ENCODE measurements at regions not wholly inside any gene's neighbourhood (a gene's known extent, or its start where the extent isn't known, plus 50 kb on each side); places are given as distances from the start of the nearest gene placed in this dataset.

GRCh38 chr12:116347265-116347664 lies 69.8 kb upstream of the MED13L start:
- POLR2A ChIA-PET = interaction anchor here (0.7 to 1.1 kb wide), 2 partner anchors 42 to 87 kb away, joined by 3 read pairs; no protein-coding TSS in a partner anchor
- CTCF ChIA-PET = interaction anchor here (0.7 kb wide), 1 partner anchor 331 kb away, joined by 3 read pairs; no protein-coding TSS in a partner anchor
- H3K4me3 ChIP-seq (ENCODE audit: low read depth, low read length) = no peak overlapping the region
- no peak for DNase-seq (ENCODE audit: low read depth, low spot score)
- TF ChIP-seq CTCF (IDR thresholded peaks at IDR 0.05; ENCODE audit: insufficient read depth, low read length, missing control alignments) = no peak

GRCh38 chr12:116352315-116352835 lies 74.9 kb upstream of the MED13L start:
- no peak overlapping the region for H3K4me3 ChIP-seq (ENCODE audit: low read depth, low read length)
- POLR2A ChIA-PET = interaction anchor here (0.6 kb wide), 1 partner anchor 276 kb away, joined by 3 read pairs; no protein-coding TSS in a partner anchor
- DNase-seq (ENCODE audit: low read depth, low spot score) = no peak
- TF ChIP-seq CTCF (IDR thresholded peaks at IDR 0.05; ENCODE audit: insufficient read depth, low read length, missing control alignments) = no peak
- CTCF ChIA-PET = interaction anchor here (0.8 kb wide), 1 partner anchor 355 kb away, joined by 3 read pairs; no protein-coding TSS in a partner anchor

- no peak for TF ChIP-seq CTCF (IDR thresholded peaks at IDR 0.05; ENCODE audit: insufficient read depth, low read length, missing control alignments)
- ChIA-PET POLR2A (no interaction called here), CTCF (no interaction called here)
- no peak overlapping the region for H3K4me3 ChIP-seq (ENCODE audit: low read depth, low read length)
- no peak for DNase-seq (ENCODE audit: low read depth, low spot score)
Observed at GRCh38 chr12:116353958-116354357, 76.5 kb upstream of the MED13L start.

GRCh38 chr12:116354534-116354933 lies 77.0 kb upstream of the MED13L start:
- CTCF ChIA-PET = no interaction called here
- POLR2A ChIA-PET = no interaction called here
- no peak for DNase-seq (ENCODE audit: low read depth, low spot score)
- no peak overlapping the region for H3K4me3 ChIP-seq (ENCODE audit: low read depth, low read length)
- TF ChIP-seq CTCF (IDR thresholded peaks at IDR 0.05; ENCODE audit: insufficient read depth, low read length, missing control alignments) = no peak

- ChIA-PET POLR2A (no interaction called here), CTCF (no interaction called here)
- no peak for TF ChIP-seq CTCF (IDR thresholded peaks at IDR 0.05; ENCODE audit: insufficient read depth, low read length, missing control alignments)
- H3K4me3 ChIP-seq (ENCODE audit: low read depth, low read length) = no peak overlapping the region
- DNase-seq (ENCODE audit: low read depth, low spot score) = no peak
Observed at GRCh38 chr12:116354950-116355783, 77.7 kb upstream of the MED13L start.

GRCh38 chr12:116358536-116358892 lies 81.0 kb upstream of the MED13L start:
- DNase-seq (ENCODE audit: low read depth, low spot score) = no peak
- ChIA-PET POLR2A (no interaction called here), CTCF (interaction anchor here (1.3 to 1.5 kb wide), 2 partner anchors 10 to 217 kb away, joined by 3 read pairs; no protein-coding TSS in a partner anchor)
- no peak overlapping the region for H3K4me3 ChIP-seq (ENCODE audit: low read depth, low read length)
- no peak for TF ChIP-seq CTCF (IDR thresholded peaks at IDR 0.05; ENCODE audit: insufficient read depth, low read length, missing control alignments)

All from AG04449 (cell line).